ENCODE measurements at regions not wholly inside any gene's neighbourhood (a gene's known extent, or its start where the extent isn't known, plus 50 kb on each side); places are given as distances from the start of the nearest gene placed in this dataset.

GRCh38 chr14:76320486-76320885 is 55.5 kb upstream of the ESRRB start:
- Histone ChIP-seq H3K9me3 (ENCODE audit: control insufficient read depth, low read length) (no peaks in the 10 kb centered on the region), H3K27me3 (ENCODE audit: control insufficient read depth, insufficient read depth, low read length, poor library complexity, severe bottlenecking) (peaks cover 16% of the 10 kb centered on the region), H3K4me1 (ENCODE audit: control insufficient read depth, insufficient read depth, low read length) (no peaks in the 10 kb centered on the region), H3K4me3 (ENCODE audit: low read length) (no peak overlapping the region), H3K27ac (ENCODE audit: low read depth, low read length) (no peak overlapping the region), H3K36me3 (ENCODE audit: control insufficient read depth, insufficient read depth, low read length) (no peaks in the 10 kb centered on the region), H3K9ac (ENCODE audit: extremely low read depth, low read length, poor library complexity, severe bottlenecking) (no peak overlapping the region)
- H3K9me3 Mint-ChIP-seq: no peaks in the 10 kb centered on the region
- peak; percentile 9 for DNase-seq
- peaks cover 4% of the 10 kb centered on the region for H3K4me1 Mint-ChIP-seq
- WGBS, 2 experiments (ENCODE audit: insufficient coverage in 1 of 2, insufficient read length in 1 of 2): 89 to 90% methylated on average over 5 of the region's 5 CpGs
- H3K27ac Mint-ChIP-seq: no peak overlapping the region
- H3K36me3 Mint-ChIP-seq (ENCODE audit: low read depth): no peaks in the 10 kb centered on the region
- TF ChIP-seq CTCF (conservative IDR thresholded peaks at IDR 0.05): no peak
- no peak overlapping the region for H3K4me3 Mint-ChIP-seq
- peaks cover 63% of the 10 kb centered on the region for H3K27me3 Mint-ChIP-seq (ENCODE audit: insufficient read depth)

- Mint-ChIP-seq H3K27me3 (ENCODE audit: insufficient read depth) (peaks cover 63% of the 10 kb centered on the region), H3K4me3 (no peak overlapping the region), H3K4me1 (peaks cover 3% of the 10 kb centered on the region), H3K27ac (no peak overlapping the region), H3K9me3 (no peaks in the 10 kb centered on the region), H3K36me3 (ENCODE audit: low read depth) (no peaks in the 10 kb centered on the region)
- Histone ChIP-seq H3K4me1 (ENCODE audit: control insufficient read depth, insufficient read depth, low read length) (no peaks in the 10 kb centered on the region), H3K36me3 (ENCODE audit: control insufficient read depth, insufficient read depth, low read length) (no peaks in the 10 kb centered on the region), H3K9ac (ENCODE audit: extremely low read depth, low read length, poor library complexity, severe bottlenecking) (no peak overlapping the region), H3K4me3 (ENCODE audit: low read length) (no peak overlapping the region), H3K27ac (ENCODE audit: low read depth, low read length) (no peak overlapping the region), H3K9me3 (ENCODE audit: control insufficient read depth, low read length) (no peaks in the 10 kb centered on the region), H3K27me3 (ENCODE audit: control insufficient read depth, insufficient read depth, low read length, poor library complexity, severe bottlenecking) (peaks cover 11% of the 10 kb centered on the region)
- 92 to 94% methylated on average over 4 of the region's 4 CpGs for WGBS, 2 experiments (ENCODE audit: insufficient coverage in 1 of 2, insufficient read length in 1 of 2)
- DNase-seq: no peak
- no peak for TF ChIP-seq CTCF (conservative IDR thresholded peaks at IDR 0.05)
These were observed 55.0 kb upstream of the ESRRB start for GRCh38 chr14:76320975-76321374.

DNA sequence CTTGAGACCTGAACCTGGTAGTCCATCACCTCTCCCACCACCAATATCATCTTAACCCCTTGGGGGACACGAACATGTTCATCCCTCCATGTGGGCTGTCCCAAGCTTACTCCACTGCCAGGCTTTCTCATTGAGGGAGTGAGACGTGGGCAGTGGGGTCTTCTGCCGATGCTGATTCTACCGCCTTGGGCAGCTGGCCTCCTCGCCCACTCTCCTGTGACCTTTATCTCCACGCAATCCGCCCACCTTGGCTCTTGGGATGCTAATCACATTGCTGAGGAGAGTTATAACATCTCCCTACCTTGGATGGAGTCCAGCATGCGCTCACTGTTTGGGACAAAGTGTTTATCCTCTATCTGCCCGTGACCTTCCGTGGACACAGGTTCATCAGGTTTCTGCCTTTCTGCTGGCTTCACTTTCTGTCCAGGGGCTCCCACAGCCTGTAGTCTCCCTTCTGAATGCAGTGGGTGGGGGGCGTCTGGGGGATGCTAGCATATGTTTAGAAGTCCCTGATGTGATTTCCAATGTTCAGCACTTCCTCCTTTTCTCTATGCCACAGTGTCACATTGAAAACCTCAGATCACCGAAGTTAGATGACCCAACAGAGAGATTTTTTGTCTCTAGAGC is 53.2 kb upstream of the ESRRB start:
- Histone ChIP-seq H3K9me3 (ENCODE audit: control insufficient read depth, low read length) (no peaks in the 10 kb centered on the region), H3K27ac (ENCODE audit: low read depth, low read length) (no peak overlapping the region), H3K9ac (ENCODE audit: extremely low read depth, low read length, poor library complexity, severe bottlenecking) (no peak overlapping the region), H3K4me1 (ENCODE audit: control insufficient read depth, insufficient read depth, low read length) (no peaks in the 10 kb centered on the region), H3K27me3 (ENCODE audit: control insufficient read depth, insufficient read depth, low read length, poor library complexity, severe bottlenecking) (peaks cover 5% of the 10 kb centered on the region), H3K36me3 (ENCODE audit: control insufficient read depth, insufficient read depth, low read length) (no peaks in the 10 kb centered on the region), H3K4me3 (ENCODE audit: low read length) (no peak overlapping the region)
- H3K27me3 Mint-ChIP-seq (ENCODE audit: insufficient read depth): peaks cover 66% of the 10 kb centered on the region
- DNase-seq: peak; percentile 11
- H3K4me3 Mint-ChIP-seq: no peak overlapping the region
- no peaks in the 10 kb centered on the region for H3K9me3 Mint-ChIP-seq
- H3K36me3 Mint-ChIP-seq (ENCODE audit: low read depth): no peaks in the 10 kb centered on the region
- H3K27ac Mint-ChIP-seq: no peak overlapping the region
- peaks cover 3% of the 10 kb centered on the region for H3K4me1 Mint-ChIP-seq
- TF ChIP-seq CTCF (conservative IDR thresholded peaks at IDR 0.05): no peak
- WGBS, 2 experiments (ENCODE audit: insufficient coverage in 1 of 2, insufficient read length in 1 of 2): 88 to 93% methylated on average over 9 to 12 of the region's 12 CpGs
